BLaER1 treated with 17β-estradiol and CSF1 and Interleukin-3, amounts not matched to agents 10 nM and 100 nM (cell line): ENCODE measurements at regions not wholly inside any gene's neighbourhood (a gene's known extent, or its start where the extent isn't known, plus 50 kb on each side); places are given as distances from the start of the nearest gene placed in this dataset.

Source experiments
- H3K27ac ChIP-seq, 11 experiments: shearing (Covaris generic); formaldehyde crosslinking; 2 replicates each; pipeline ENCODE4 v1.8.1; 2022
- H3K27me3 ChIP-seq, 11 experiments: shearing (Covaris generic); formaldehyde crosslinking; 2 replicates each; pipeline ENCODE4 v1.8.1; 2022
- H3K36me3 ChIP-seq, 11 experiments: shearing (Covaris generic); formaldehyde crosslinking; 2 replicates each; pipeline ENCODE4 v1.8.1; 2022
- H3K4me1 ChIP-seq, 10 experiments: shearing (Covaris generic); formaldehyde crosslinking; 2 replicates each; pipeline ENCODE4 v1.8.1; 2022
- H3K4me2 ChIP-seq, 11 experiments: shearing (Covaris generic); formaldehyde crosslinking; 2 replicates each; pipeline ENCODE4 v1.8.1; 2022
- H3K4me3 ChIP-seq, 10 experiments: shearing (Covaris generic); formaldehyde crosslinking; 2 replicates each; pipeline ENCODE4 v1.8.1; 2022
- H3K9ac ChIP-seq, 11 experiments: shearing (Covaris generic); formaldehyde crosslinking; 2 replicates each; pipeline ENCODE4 v1.8.1; 2022
- H3K9me3 ChIP-seq, 11 experiments: shearing (Covaris generic); formaldehyde crosslinking; replicated peaks in 1 of 11; 2 replicates each; pipeline ENCODE4 v1.8.1; 2022
- H4K20me1 ChIP-seq, 11 experiments: shearing (Covaris generic); formaldehyde crosslinking; 2 replicates each; pipeline ENCODE4 v1.8.1; 2022
- Cebpa-rat ChIP-seq, 11 experiments: shearing (Covaris generic); IDR thresholded peaks; 2 replicates each; pipeline ENCODE4 v1.8.1; 2022

- 0 out of 20 replicates have a peak, but pooled peaks cover 0 to 3% (median 0%) of the 10 kb centered on the region in 10 experiments for H3K4me1 ChIP-seq
- H3K4me2 ChIP-seq: no peak overlapping the region
- H3K9ac ChIP-seq: no peak overlapping the region
- H3K9me3 ChIP-seq: no peaks in the 10 kb centered on the region
- TF ChIP-seq Cebpa-rat (IDR thresholded peaks at IDR 0.05): no peak
- no peak overlapping the region for H3K4me3 ChIP-seq
- no peaks in the 10 kb centered on the region for H3K36me3 ChIP-seq
- no peaks in the 10 kb centered on the region for H3K27me3 ChIP-seq
- no peaks in the 10 kb centered on the region for H4K20me1 ChIP-seq
- no peak overlapping the region for H3K27ac ChIP-seq
Observed at GRCh38 chr18:40553029-40553428, 1402.0 kb upstream of the PIK3C3 start.

- Histone ChIP-seq H4K20me1 (no peaks in the 10 kb centered on the region), H3K4me2 (no peak overlapping the region), H3K4me1 (no peaks in the 10 kb centered on the region), H3K9me3 (no peaks in the 10 kb centered on the region), H3K27me3 (no peaks in the 10 kb centered on the region), H3K36me3 (no peaks in the 10 kb centered on the region), H3K27ac (no peak overlapping the region), H3K9ac (no peak overlapping the region), H3K4me3 (no peak overlapping the region)
- no peak for TF ChIP-seq Cebpa-rat (IDR thresholded peaks at IDR 0.05)
Observed at GRCh38 chr18:40546875-40547274, 1408.2 kb upstream of the PIK3C3 start.

GRCh38 chr18:40534723-40535122, 1420.3 kb upstream of the PIK3C3 start:
- Histone ChIP-seq H3K36me3 (no peaks in the 10 kb centered on the region), H3K27ac (no peak overlapping the region), H3K27me3 (no peaks in the 10 kb centered on the region), H4K20me1 (no peaks in the 10 kb centered on the region), H3K9ac (no peak overlapping the region), H3K4me2 (0 out of 22 replicates have a peak overlapping the region, but pooled peaks of 1 of the 11 experiments have one; percentile 9), H3K4me1 (peaks cover 0 to 30% (median 2%) of the 10 kb centered on the region in 10 experiments; a peak in 7 of 20 replicates), H3K9me3 (no peaks in the 10 kb centered on the region), H3K4me3 (no peak overlapping the region)
- no peak for TF ChIP-seq Cebpa-rat (IDR thresholded peaks at IDR 0.05)

GRCh38 chr18:40532046-40532445, 1423.0 kb upstream of the PIK3C3 start:
- Histone ChIP-seq H3K36me3 (no peaks in the 10 kb centered on the region), H3K27ac (no peak overlapping the region), H3K9me3 (no peaks in the 10 kb centered on the region), H3K4me1 (peaks cover 0 to 36% (median 2%) of the 10 kb centered on the region in 10 experiments; a peak in 7 of 20 replicates), H3K9ac (no peak overlapping the region), H3K4me2 (no peak overlapping the region; a peak in 1 of 22 replicates), H3K27me3 (no peaks in the 10 kb centered on the region), H3K4me3 (no peak overlapping the region), H4K20me1 (no peaks in the 10 kb centered on the region)
- TF ChIP-seq Cebpa-rat (IDR thresholded peaks at IDR 0.05): no peak

- Histone ChIP-seq H3K9me3 (no peaks in the 10 kb centered on the region), H4K20me1 (no peaks in the 10 kb centered on the region), H3K4me2 (peak overlapping the region in 5 of 11 experiments; percentile 9 to 53 (median 41); a peak in 7 of 22 replicates), H3K27me3 (no peaks in the 10 kb centered on the region), H3K9ac (no peak overlapping the region), H3K4me1 (peaks cover 0 to 36% (median 2%) of the 10 kb centered on the region in 10 experiments; a peak in 7 of 20 replicates), H3K27ac (no peak overlapping the region), H3K4me3 (no peak overlapping the region), H3K36me3 (no peaks in the 10 kb centered on the region)
- TF ChIP-seq Cebpa-rat (IDR thresholded peaks at IDR 0.05): no peak
Observed at GRCh38 chr18:40531051-40531450, 1424.0 kb upstream of the PIK3C3 start.

GRCh38 chr18:40529478-40529877, 1425.6 kb upstream of the PIK3C3 start:
- Histone ChIP-seq H4K20me1 (no peaks in the 10 kb centered on the region), H3K4me3 (no peak overlapping the region), H3K36me3 (no peaks in the 10 kb centered on the region), H3K27ac (no peak overlapping the region), H3K9me3 (no peaks in the 10 kb centered on the region), H3K4me2 (no peak overlapping the region), H3K9ac (no peak overlapping the region), H3K4me1 (peaks cover 0 to 31% (median 2%) of the 10 kb centered on the region in 10 experiments; a peak in 7 of 20 replicates), H3K27me3 (no peaks in the 10 kb centered on the region)
- no peak for TF ChIP-seq Cebpa-rat (IDR thresholded peaks at IDR 0.05)

GRCh38 chr18:40524881-40525280, 1430.2 kb upstream of the PIK3C3 start:
- no peaks in the 10 kb centered on the region for H3K36me3 ChIP-seq
- no peaks in the 10 kb centered on the region for H4K20me1 ChIP-seq
- no peak overlapping the region for H3K27ac ChIP-seq
- H3K27me3 ChIP-seq: no peaks in the 10 kb centered on the region
- no peak overlapping the region for H3K9ac ChIP-seq
- no peak for TF ChIP-seq Cebpa-rat (IDR thresholded peaks at IDR 0.05)
- H3K4me3 ChIP-seq: no peak overlapping the region
- H3K9me3 ChIP-seq: no peaks in the 10 kb centered on the region
- no peak overlapping the region for H3K4me2 ChIP-seq
- peaks cover 0 to 7% (median 0%) of the 10 kb centered on the region in 10 experiments; a peak in 2 of 20 replicates for H3K4me1 ChIP-seq

- Histone ChIP-seq H3K4me1 (no peaks in the 10 kb centered on the region), H3K36me3 (no peaks in the 10 kb centered on the region), H3K27ac (no peak overlapping the region), H3K9ac (no peak overlapping the region), H3K27me3 (no peaks in the 10 kb centered on the region), H3K4me2 (no peak overlapping the region), H3K9me3 (no peaks in the 10 kb centered on the region), H4K20me1 (no peaks in the 10 kb centered on the region), H3K4me3 (no peak overlapping the region)
- TF ChIP-seq Cebpa-rat (IDR thresholded peaks at IDR 0.05): no peak
Observed at GRCh38 chr18:40523287-40523686, 1431.7 kb upstream of the PIK3C3 start.

- H3K4me3 ChIP-seq: no peak overlapping the region
- no peaks in the 10 kb centered on the region for H3K9me3 ChIP-seq
- no peaks in the 10 kb centered on the region for H3K36me3 ChIP-seq
- no peak overlapping the region for H3K4me2 ChIP-seq
- peaks cover 0 to 7% (median 0%) of the 10 kb centered on the region in 10 experiments; a peak in 2 of 20 replicates for H3K4me1 ChIP-seq
- H4K20me1 ChIP-seq: no peaks in the 10 kb centered on the region
- H3K27ac ChIP-seq: no peak overlapping the region
- H3K9ac ChIP-seq: no peak overlapping the region
- TF ChIP-seq Cebpa-rat (IDR thresholded peaks at IDR 0.05): no peak
- H3K27me3 ChIP-seq: no peaks in the 10 kb centered on the region
Observed at GRCh38 chr18:40501026-40501425, 1454.0 kb upstream of the PIK3C3 start.

- H3K4me2 ChIP-seq: no peak overlapping the region
- H3K9me3 ChIP-seq: no peaks in the 10 kb centered on the region
- H3K4me3 ChIP-seq: no peak overlapping the region
- H3K27ac ChIP-seq: no peak overlapping the region
- H3K9ac ChIP-seq: no peak overlapping the region
- no peak for TF ChIP-seq Cebpa-rat (IDR thresholded peaks at IDR 0.05)
- H3K27me3 ChIP-seq: no peaks in the 10 kb centered on the region
- H4K20me1 ChIP-seq: no peaks in the 10 kb centered on the region; a peak in 1 of 22 replicates
- H3K4me1 ChIP-seq: no peaks in the 10 kb centered on the region
- no peaks in the 10 kb centered on the region for H3K36me3 ChIP-seq
Observed at GRCh38 chr18:40494603-40495002, 1460.4 kb upstream of the PIK3C3 start.
